ENCODE measurements at regions not wholly inside any gene's neighbourhood (a gene's known extent, or its start where the extent isn't known, plus 50 kb on each side); places are given as distances from the start of the nearest gene placed in this dataset.

- TF ChIP-seq CTCF (IDR thresholded peaks at IDR 0.05; ENCODE audit: low read depth, low read length) (no peak), EZH2phosphoT487 (IDR thresholded peaks at IDR 0.05; ENCODE audit: low read depth) (no peak)
These were observed 261.0 kb upstream of the KIF2A start for GRCh38 chr5:62044989-62045388.

All from OCI-LY3 (cell line).